HG02938 (cell line): ENCODE measurements at regions not wholly inside any gene's neighbourhood (a gene's known extent, or its start where the extent isn't known, plus 50 kb on each side); places are given as distances from the start of the nearest gene placed in this dataset.

Source experiments
- ATAC-seq: cut with Tn5 transposase; IDR thresholded peaks from one replicate; pipeline ENCODE4 v1.9.1; 2021; ENCODE audit warnings: mild to moderate bottlenecking, moderate library complexity; ENCODE audit not compliant: unreplicated experiment

GRCh38 chr2:151157000-151157735, 104.5 kb downstream of the RBM43 start:
- no peak for ATAC-seq

DNA sequence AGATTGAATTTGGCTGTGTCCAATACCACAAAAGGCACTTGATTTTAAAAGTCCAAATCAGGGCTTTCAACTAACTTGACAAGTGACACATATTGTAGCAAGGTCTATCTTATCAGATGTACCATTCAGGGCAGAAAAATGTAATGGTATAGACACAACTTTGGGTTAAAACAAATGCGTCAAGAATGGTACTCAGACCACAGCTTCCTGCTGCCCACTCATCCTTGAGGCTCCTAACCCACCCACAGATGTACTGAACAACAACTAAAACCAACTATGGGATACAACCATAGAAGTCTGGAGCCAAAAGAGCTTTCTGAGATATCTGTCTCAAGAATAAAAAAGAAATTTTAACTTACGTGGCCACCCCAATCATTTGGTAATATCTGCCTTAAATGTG, 105.2 kb downstream of the RBM43 start:
- no peak for ATAC-seq

DNA sequence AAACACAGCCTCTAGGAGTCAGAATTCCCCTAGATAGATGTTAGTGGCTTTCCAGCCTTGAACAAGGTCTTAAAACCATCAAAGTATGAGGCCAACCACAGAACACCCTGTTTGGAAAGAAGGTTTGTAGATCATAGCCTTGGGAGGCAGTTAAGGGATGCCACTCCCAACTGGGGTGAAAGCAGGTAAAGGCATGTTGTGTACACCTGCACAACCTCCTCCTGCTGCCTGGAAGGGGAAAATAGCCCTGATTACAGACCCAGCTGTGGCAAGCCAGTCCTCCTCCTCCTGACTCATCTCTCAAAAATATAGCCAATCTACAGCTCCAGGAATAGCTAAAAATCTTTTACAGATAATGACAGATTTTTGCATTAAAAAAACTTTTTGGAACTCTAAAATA, 108.1 kb downstream of the RBM43 start:
- no peak for ATAC-seq

GRCh38 chr2:151150331-151151320, 111.0 kb downstream of the RBM43 start:
- ATAC-seq: no peak

- ATAC-seq: no peak
These were observed 123.2 kb downstream of the RBM43 start for GRCh38 chr2:151138507-151138906.

GRCh38 chr2:151137526-151137925, 124.1 kb downstream of the RBM43 start:
- ATAC-seq: no peak

DNA sequence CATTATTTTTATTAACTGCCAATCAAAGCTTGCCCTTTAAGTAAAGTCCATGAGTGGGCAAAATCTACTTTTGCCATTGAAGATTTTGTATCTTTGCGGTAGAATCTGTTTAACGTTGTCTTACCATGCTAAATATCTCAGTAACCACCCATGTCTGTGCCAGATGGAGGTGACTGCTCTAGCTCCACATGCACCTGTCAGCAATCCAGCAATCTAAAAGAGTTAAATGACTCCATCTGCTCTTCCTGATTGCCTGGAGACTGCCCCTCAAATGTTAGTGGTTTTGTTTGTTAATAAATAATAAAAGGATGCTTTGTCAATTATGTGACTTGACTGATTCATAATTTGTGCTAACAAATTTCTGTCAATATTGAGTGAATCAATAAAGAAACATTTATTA, 141.7 kb downstream of the RBM43 start:
- ATAC-seq: no peak

- no peak for ATAC-seq
These were observed 142.3 kb downstream of the RBM43 start for GRCh38 chr2:151119374-151119773.

DNA sequence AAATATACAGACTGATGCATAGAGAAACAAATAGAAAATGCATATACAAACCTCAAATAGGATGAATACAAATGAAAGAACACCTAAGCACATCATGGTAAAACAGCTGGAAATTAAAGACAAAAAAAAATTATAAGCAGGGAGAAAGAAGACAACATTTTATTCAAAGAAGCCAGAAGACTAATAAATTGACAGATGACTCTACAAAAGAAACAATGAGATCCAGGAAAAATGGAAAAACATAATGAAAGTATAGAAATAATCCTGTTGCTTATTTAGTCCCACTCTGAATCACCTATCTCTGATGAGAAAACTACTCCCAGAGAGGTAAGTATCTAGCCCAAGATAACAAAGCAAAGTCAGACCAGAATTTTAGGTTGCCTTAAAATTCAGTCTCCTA, 143.4 kb downstream of the RBM43 start:
- ATAC-seq: no peak

- ATAC-seq: no peak
These were observed 146.8 kb downstream of the RBM43 start for GRCh38 chr2:151114874-151115273.

- ATAC-seq: no peak
These were observed 148.3 kb downstream of the RBM43 start for GRCh38 chr2:151113318-151113717.

GRCh38 chr2:151111599-151112278, 149.9 kb downstream of the RBM43 start:
- ATAC-seq: no peak

DNA sequence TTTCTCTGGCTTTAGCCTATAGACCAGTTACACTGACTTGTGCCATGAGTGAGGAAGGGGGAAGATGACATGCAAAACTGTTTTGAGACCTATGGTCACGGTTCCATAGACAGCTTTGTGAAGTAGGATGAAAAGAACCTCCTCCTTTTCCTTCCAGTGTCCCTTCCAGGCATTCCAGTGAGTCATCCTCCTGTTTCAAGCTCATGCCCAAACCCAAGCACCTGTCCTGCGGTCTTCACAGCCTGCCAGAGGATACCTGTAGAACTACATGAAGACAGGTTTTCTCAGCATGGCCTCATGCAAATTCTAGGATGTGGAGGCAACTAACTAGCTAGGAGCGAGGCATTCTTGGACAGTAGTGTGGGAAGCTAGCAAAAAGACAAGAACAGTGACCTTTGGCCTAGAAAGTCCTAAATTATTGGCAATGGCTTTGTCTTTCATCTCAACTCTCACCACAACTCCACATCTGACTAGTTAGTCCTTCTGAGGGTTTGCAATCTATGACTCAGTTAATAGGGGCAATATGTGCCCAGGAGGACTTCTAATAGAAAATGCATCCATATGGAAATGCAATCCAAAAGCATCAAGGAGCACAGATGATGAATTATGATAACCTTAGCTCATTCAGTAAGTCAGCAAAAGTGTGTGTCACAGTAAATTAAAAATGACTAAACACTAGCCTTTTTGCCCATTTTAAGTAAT, 154.7 kb downstream of the RBM43 start:
- no peak for ATAC-seq

GRCh38 chr2:151103551-151103950, 158.1 kb downstream of the RBM43 start:
- ATAC-seq: no peak

DNA sequence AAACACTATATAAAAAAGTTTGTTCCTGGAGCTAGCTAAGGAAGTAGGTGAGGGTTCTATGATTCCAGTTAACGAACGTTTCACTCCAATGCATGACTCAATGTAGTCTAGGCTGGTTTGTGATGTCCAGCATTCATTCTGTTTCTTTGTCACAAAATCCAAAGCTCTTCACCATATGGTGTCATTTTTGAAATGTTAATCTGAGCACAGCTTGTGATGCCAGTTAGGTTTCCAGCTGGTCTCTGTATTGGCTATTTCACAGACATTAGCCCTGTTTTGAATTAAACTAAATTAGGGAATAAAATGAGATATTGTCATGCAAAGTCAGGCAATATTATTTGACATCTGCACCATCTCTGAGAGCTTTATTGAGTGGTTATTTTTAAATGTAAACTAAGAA, 159.4 kb downstream of the RBM43 start:
- no peak for ATAC-seq

GRCh38 chr2:151098841-151099240, 162.8 kb downstream of the RBM43 start:
- no peak for ATAC-seq

DNA sequence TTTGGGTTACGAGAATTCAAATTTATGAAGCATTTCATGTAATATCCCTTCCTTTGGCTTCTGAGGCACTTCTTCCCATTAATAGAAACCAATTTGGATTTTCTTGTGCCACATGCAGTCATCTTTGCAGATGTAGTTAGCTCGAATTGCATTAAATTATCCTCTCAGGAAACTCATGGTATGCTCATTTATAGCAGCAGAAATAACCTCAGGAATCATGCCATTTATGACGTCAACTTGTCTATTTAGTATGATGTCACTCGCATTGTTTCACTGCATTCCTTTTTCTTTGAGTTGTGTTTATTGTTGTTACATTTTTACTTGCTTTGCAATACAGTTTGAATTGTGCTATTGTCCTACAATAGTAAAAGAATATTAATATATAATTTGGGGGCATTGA, 163.8 kb downstream of the RBM43 start:
- no peak for ATAC-seq

GRCh38 chr2:151097128-151097527, 164.5 kb downstream of the RBM43 start:
- no peak for ATAC-seq

DNA sequence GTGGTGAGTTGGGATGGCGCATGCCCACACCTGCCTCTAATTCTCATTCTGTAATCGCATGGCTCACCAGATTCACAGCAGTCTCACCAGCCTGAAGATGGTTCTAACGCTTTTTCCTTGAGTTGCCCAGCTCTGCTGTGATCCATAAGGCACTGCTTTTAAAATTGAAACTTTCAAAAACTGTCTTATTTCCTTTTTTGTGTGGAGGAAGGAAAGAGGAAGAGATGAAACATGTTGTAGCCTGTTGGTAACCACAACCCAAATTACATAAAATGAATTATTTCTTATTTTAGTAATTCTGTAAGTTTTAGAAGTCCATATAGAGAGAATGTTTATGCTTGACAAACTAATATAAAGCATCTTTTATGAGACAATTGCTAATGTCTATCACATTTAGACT, 165.4 kb downstream of the RBM43 start:
- no peak for ATAC-seq

DNA sequence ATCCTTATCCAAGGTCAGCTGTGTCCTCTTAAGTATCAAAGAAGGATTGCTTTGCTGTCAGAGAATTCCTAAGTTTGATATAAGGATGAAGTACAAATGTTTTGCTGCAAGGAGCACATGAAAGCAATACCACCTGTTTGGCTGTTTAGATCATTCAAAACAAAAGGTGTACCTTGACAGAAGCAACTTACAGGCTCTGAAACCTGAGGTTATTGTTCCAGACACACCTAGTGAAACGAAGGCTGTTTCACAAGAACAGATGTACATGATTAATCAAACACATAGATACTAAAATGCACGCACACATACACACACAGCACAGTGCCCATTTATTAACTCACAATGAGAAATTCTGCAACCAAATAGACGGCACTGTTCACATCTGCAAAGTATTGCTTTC, 166.2 kb downstream of the RBM43 start:
- no peak for ATAC-seq

- ATAC-seq: no peak
These were observed 170.1 kb downstream of the RBM43 start for GRCh38 chr2:151091583-151091982.
